ENCODE measurements at regions not wholly inside any gene's neighbourhood (a gene's known extent, or its start where the extent isn't known, plus 50 kb on each side); places are given as distances from the start of the nearest gene placed in this dataset.

GRCh38 chr14:58736606-58737005 is 98.8 kb downstream of the DACT1 start:
- no peaks in the 10 kb centered on the region for H4K20me1 ChIP-seq (ENCODE audit: insufficient read depth, low read length)
- BruUV-seq (replicated peaks), result no TSS peak
- H3K79me2 ChIP-seq (ENCODE audit: insufficient read depth, low read depth, low read length), result no peaks in the 10 kb centered on the region
- H3K4me3 ChIP-seq (ENCODE audit: low read depth, low read length, poor library complexity, severe bottlenecking), result no peak overlapping the region
- CTCF ChIA-PET (ENCODE audit: unreplicated experiment), result no interaction called here
- H3K9me2 ChIP-seq (ENCODE audit: insufficient read depth, low read length), result no peaks in the 10 kb centered on the region
- DNase-seq (ENCODE audit: low spot score), result no peak
- H3K9me3 ChIP-seq (ENCODE audit: low read length), result no peaks in the 10 kb centered on the region
- no peaks in the 10 kb centered on the region for H3K4me1 ChIP-seq (ENCODE audit: insufficient read depth, low read length, poor library complexity, severe bottlenecking)
- no peak overlapping the region for H3K27ac ChIP-seq (ENCODE audit: low read depth, low read length, poor library complexity, severe bottlenecking)
- H3K36me3 ChIP-seq (ENCODE audit: insufficient read depth, low read length), result no peaks in the 10 kb centered on the region
- POLR2A ChIA-PET, result no interaction called here
- H3K4me2 ChIP-seq (ENCODE audit: low read length), result no peak overlapping the region
- H2AFZ ChIP-seq (ENCODE audit: low read length), result no peak overlapping the region
- intact Hi-C loops (cut with micrococcal nuclease; ENCODE audit: unreplicated experiment), result no loop called here
- TF ChIP-seq EZH2phosphoT487 (IDR thresholded peaks at IDR 0.05; ENCODE audit: borderline replicate concordance, low read depth, low read length), result no peak
- TF ChIP-seq, protein P1, sequence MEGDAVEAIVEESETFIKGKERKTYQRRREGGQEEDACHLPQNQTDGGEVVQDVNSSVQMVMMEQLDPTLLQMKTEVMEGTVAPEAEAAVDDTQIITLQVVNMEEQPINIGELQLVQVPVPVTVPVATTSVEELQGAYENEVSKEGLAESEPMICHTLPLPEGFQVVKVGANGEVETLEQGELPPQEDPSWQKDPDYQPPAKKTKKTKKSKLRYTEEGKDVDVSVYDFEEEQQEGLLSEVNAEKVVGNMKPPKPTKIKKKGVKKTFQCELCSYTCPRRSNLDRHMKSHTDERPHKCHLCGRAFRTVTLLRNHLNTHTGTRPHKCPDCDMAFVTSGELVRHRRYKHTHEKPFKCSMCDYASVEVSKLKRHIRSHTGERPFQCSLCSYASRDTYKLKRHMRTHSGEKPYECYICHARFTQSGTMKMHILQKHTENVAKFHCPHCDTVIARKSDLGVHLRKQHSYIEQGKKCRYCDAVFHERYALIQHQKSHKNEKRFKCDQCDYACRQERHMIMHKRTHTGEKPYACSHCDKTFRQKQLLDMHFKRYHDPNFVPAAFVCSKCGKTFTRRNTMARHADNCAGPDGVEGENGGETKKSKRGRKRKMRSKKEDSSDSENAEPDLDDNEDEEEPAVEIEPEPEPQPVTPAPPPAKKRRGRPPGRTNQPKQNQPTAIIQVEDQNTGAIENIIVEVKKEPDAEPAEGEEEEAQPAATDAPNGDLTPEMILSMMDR (conservative IDR thresholded peaks at IDR 0.05; ENCODE audit: low read length), result no peak

- H2AFZ ChIP-seq (ENCODE audit: low read length), result no peak overlapping the region
- intact Hi-C loops (cut with micrococcal nuclease; ENCODE audit: unreplicated experiment), result no loop called here
- no peaks in the 10 kb centered on the region for H3K79me2 ChIP-seq (ENCODE audit: insufficient read depth, low read depth, low read length)
- TF ChIP-seq EZH2phosphoT487 (IDR thresholded peaks at IDR 0.05; ENCODE audit: borderline replicate concordance, low read depth, low read length), result no peak
- TF ChIP-seq, protein P1 (conservative IDR thresholded peaks at IDR 0.05; ENCODE audit: low read length), result no peak
- POLR2A ChIA-PET, result no interaction called here
- no peaks in the 10 kb centered on the region for H3K36me3 ChIP-seq (ENCODE audit: insufficient read depth, low read length)
- CTCF ChIA-PET (ENCODE audit: unreplicated experiment), result no interaction called here
- H3K4me1 ChIP-seq (ENCODE audit: insufficient read depth, low read length, poor library complexity, severe bottlenecking), result no peaks in the 10 kb centered on the region
- DNase-seq (ENCODE audit: low spot score), result no peak
- no peak overlapping the region for H3K4me2 ChIP-seq (ENCODE audit: low read length)
- no TSS peak for BruUV-seq (replicated peaks)
- no peak overlapping the region for H3K27ac ChIP-seq (ENCODE audit: low read depth, low read length, poor library complexity, severe bottlenecking)
- no peaks in the 10 kb centered on the region for H3K9me3 ChIP-seq (ENCODE audit: low read length)
- no peaks in the 10 kb centered on the region for H4K20me1 ChIP-seq (ENCODE audit: insufficient read depth, low read length)
- no peak overlapping the region for H3K4me3 ChIP-seq (ENCODE audit: low read depth, low read length, poor library complexity, severe bottlenecking)
- H3K9me2 ChIP-seq (ENCODE audit: insufficient read depth, low read length), result no peaks in the 10 kb centered on the region
Measured at GRCh38 chr14:58737511-58737910, 99.7 kb downstream of the DACT1 start.

GRCh38 chr14:58738189-58738836 is 100.6 kb downstream of the DACT1 start:
- BruUV-seq (replicated peaks), result no TSS peak
- H2AFZ ChIP-seq (ENCODE audit: low read length), result no peak overlapping the region

More at GRCh38 chr14:58738189-58738836, 100.6 kb downstream of the DACT1 start:
- no peaks in the 10 kb centered on the region for H3K9me2 ChIP-seq (ENCODE audit: insufficient read depth, low read length)
- DNase-seq (ENCODE audit: low spot score), result no peak
- ChIA-PET CTCF (ENCODE audit: unreplicated experiment) (no interaction called here), POLR2A (no interaction called here)
- H3K9me3 ChIP-seq (ENCODE audit: low read length), result no peaks in the 10 kb centered on the region
- no peak for TF ChIP-seq EZH2phosphoT487 (IDR thresholded peaks at IDR 0.05; ENCODE audit: borderline replicate concordance, low read depth, low read length)
- TF ChIP-seq, protein P1 (conservative IDR thresholded peaks at IDR 0.05; ENCODE audit: low read length), result no peak
- no peak overlapping the region for H3K27ac ChIP-seq (ENCODE audit: low read depth, low read length, poor library complexity, severe bottlenecking)
- intact Hi-C loops (cut with micrococcal nuclease; ENCODE audit: unreplicated experiment), result no loop called here
- H3K79me2 ChIP-seq (ENCODE audit: insufficient read depth, low read depth, low read length), result no peaks in the 10 kb centered on the region
- no peaks in the 10 kb centered on the region for H3K4me1 ChIP-seq (ENCODE audit: insufficient read depth, low read length, poor library complexity, severe bottlenecking)
- no peaks in the 10 kb centered on the region for H3K36me3 ChIP-seq (ENCODE audit: insufficient read depth, low read length)
- no peak overlapping the region for H3K4me3 ChIP-seq (ENCODE audit: low read depth, low read length, poor library complexity, severe bottlenecking)
- H4K20me1 ChIP-seq (ENCODE audit: insufficient read depth, low read length), result no peaks in the 10 kb centered on the region
- no peak overlapping the region for H3K4me2 ChIP-seq (ENCODE audit: low read length)

Measured in OCI-LY7 (cell line).